SK-N-SH treated with all-trans-retinoic acid at 6 μM for 48 hours (cell line): ENCODE measurements at regions not wholly inside any gene's neighbourhood (a gene's known extent, or its start where the extent isn't known, plus 50 kb on each side); places are given as distances from the start of the nearest gene placed in this dataset.

Experiments
- ATAC-seq: fragments of 200-7000 bp; cut with Tn5 transposase; 3 replicates; pipeline ENCODE4 v1.9.1; 2020; ENCODE audit warnings: mild to moderate bottlenecking, moderate library complexity
- ARNTL ChIP-seq: fragments of 450-650 bp; formaldehyde crosslinking; IDR thresholded peaks from 2 replicates; pipeline ENCODE4 v1.5.0; 2020; ENCODE audit warnings: low read depth, mild to moderate bottlenecking, moderate library complexity, borderline replicate concordance
- BACH2 ChIP-seq: fragments of 250-450 bp; sonication (Bioruptor Pico); IDR thresholded peaks from 2 replicates; pipeline ENCODE4 v1.9.0; 2021; ENCODE audit warnings: mild to moderate bottlenecking, borderline replicate concordance
- CREB5 ChIP-seq: fragments of 250-450 bp; sonication (Bioruptor Pico); IDR thresholded peaks from 2 replicates; pipeline ENCODE4 v1.5.1; 2020; ENCODE audit warnings: low read depth, mild to moderate bottlenecking, moderate library complexity
- CSDC2 ChIP-seq: fragments of 250-450 bp; sonication (Bioruptor Pico); IDR thresholded peaks from 2 replicates; pipeline ENCODE4 v1.5.0; 2020; ENCODE audit warnings: mild to moderate bottlenecking, moderate library complexity
- CSRNP3 ChIP-seq: fragments of 250-450 bp; sonication (Bioruptor Pico); IDR thresholded peaks from 2 replicates; pipeline ENCODE4 v1.5.1; 2021; ENCODE audit warnings: mild to moderate bottlenecking, moderate library complexity
- ESRRG ChIP-seq: fragments of 250-450 bp; sonication (Bioruptor Pico); IDR thresholded peaks from 2 replicates; pipeline ENCODE4 v1.6.1; 2021; ENCODE audit warnings: mild to moderate bottlenecking
- GLIS3 ChIP-seq: fragments of 250-450 bp; sonication (Bioruptor Pico); IDR thresholded peaks from 2 replicates; pipeline ENCODE4 v1.5.0; 2020; ENCODE audit warnings: mild to moderate bottlenecking, moderate library complexity
- ISL1 ChIP-seq: fragments of 250-450 bp; sonication (Bioruptor Pico); IDR thresholded peaks from 2 replicates; pipeline ENCODE4 v2.1.2; 2022; ENCODE audit warnings: mild to moderate bottlenecking, moderate library complexity
- OSR1 ChIP-seq: fragments of 250-450 bp; sonication (Bioruptor Pico); IDR thresholded peaks from 2 replicates; pipeline ENCODE4 v1.8.0; 2022; ENCODE audit warnings: moderate library complexity, mild to moderate bottlenecking, inconsistent platforms
- PATZ1 ChIP-seq: fragments of 250-450 bp; sonication (Bioruptor Pico); IDR thresholded peaks from 2 replicates; pipeline ENCODE4 v1.8.0; 2020; ENCODE audit warnings: mild to moderate bottlenecking, moderate library complexity, borderline replicate concordance
- POU6F1 ChIP-seq: fragments of 250-450 bp; sonication (Bioruptor Pico); IDR thresholded peaks from 2 replicates; pipeline ENCODE4 v1.8.0; 2021; ENCODE audit warnings: low read depth, mild to moderate bottlenecking, moderate library complexity, borderline replicate concordance
- PPARA ChIP-seq: fragments of 250-450 bp; sonication (Bioruptor Pico); IDR thresholded peaks from 2 replicates; pipeline ENCODE4 v1.5.0; 2020; ENCODE audit warnings: mild to moderate bottlenecking, borderline replicate concordance
- RARB ChIP-seq: fragments of 250-450 bp; sonication (Bioruptor Pico); IDR thresholded peaks from 2 replicates; pipeline ENCODE4 v1.8.0; 2021; ENCODE audit warnings: mild to moderate bottlenecking, moderate library complexity
- SNAI2 ChIP-seq: fragments of 250-450 bp; sonication (Bioruptor Pico); IDR thresholded peaks from 2 replicates; pipeline ENCODE4 v1.5.0; 2020; ENCODE audit warnings: mild to moderate bottlenecking, moderate library complexity
- TCF4 ChIP-seq: fragments of 250-450 bp; sonication (Bioruptor Pico); IDR thresholded peaks from 2 replicates; pipeline ENCODE4 v1.8.0; 2021; ENCODE audit warnings: mild to moderate bottlenecking, moderate library complexity, borderline replicate concordance
- TOX ChIP-seq: fragments of 250-450 bp; sonication (Bioruptor Pico); IDR thresholded peaks from 2 replicates; pipeline ENCODE4 v1.8.0; 2021; ENCODE audit warnings: mild to moderate bottlenecking, moderate library complexity, borderline replicate concordance
- TSHZ2 ChIP-seq: fragments of 250-450 bp; sonication (Bioruptor Pico); IDR thresholded peaks from 2 replicates; pipeline ENCODE4 v1.5.0; 2020; ENCODE audit warnings: mild to moderate bottlenecking, moderate library complexity
- ZC3H10 ChIP-seq: fragments of 250-450 bp; sonication (Bioruptor Pico); IDR thresholded peaks from 2 replicates; pipeline ENCODE4 v1.5.1; 2021; ENCODE audit warnings: mild to moderate bottlenecking, moderate library complexity
- ZFP3 ChIP-seq: fragments of 250-450 bp; sonication (Bioruptor Pico); IDR thresholded peaks from 2 replicates; pipeline ENCODE4 v1.5.0; 2020; ENCODE audit warnings: mild to moderate bottlenecking, moderate library complexity
- ZFP30 ChIP-seq: fragments of 450-650 bp; formaldehyde crosslinking; IDR thresholded peaks from 2 replicates; pipeline ENCODE4 v1.5.0; 2022; ENCODE audit warnings: mild to moderate bottlenecking, moderate library complexity
- ZNF565 ChIP-seq: fragments of 450-650 bp; formaldehyde crosslinking; conservative IDR thresholded peaks from 2 replicates; pipeline ENCODE4 v1.5.0; 2020; ENCODE audit warnings: low read depth, mild to moderate bottlenecking, moderate library complexity
- ZNF70 ChIP-seq: fragments of 450-650 bp; formaldehyde crosslinking; IDR thresholded peaks from 2 replicates; pipeline ENCODE4 v1.5.0; 2020; ENCODE audit warnings: mild to moderate bottlenecking, moderate library complexity
- ZNF8 ChIP-seq: fragments of 450-650 bp; formaldehyde crosslinking; IDR thresholded peaks from 2 replicates; pipeline ENCODE4 v1.5.0; 2020; ENCODE audit warnings: mild to moderate bottlenecking, moderate library complexity

GRCh38 chr9:2385746-2386145, 235.8 kb upstream of the VLDLR start:
- TF ChIP-seq ARNTL (no peak), SNAI2 (no peak), OSR1 (no peak), RARB (CRISPR knock-in tag) (no peak)
- ATAC-seq: no peak

- ATAC-seq: no peak
- TF ChIP-seq RARB (CRISPR knock-in tag): no peak
- TF ChIP-seq ZFP3 (CRISPR knock-in tag): no peak
- TF ChIP-seq BACH2: no peak
- no peak for TF ChIP-seq CSDC2 (CRISPR knock-in tag)
- TF ChIP-seq ZNF8 (CRISPR knock-in tag): no peak
- no peak for TF ChIP-seq CSRNP3
- TF ChIP-seq CREB5 (CRISPR knock-in tag): no peak
- no peak for TF ChIP-seq TOX (CRISPR knock-in tag)
- no peak for TF ChIP-seq PPARA (CRISPR knock-in tag)
- TF ChIP-seq ZFP30 (CRISPR knock-in tag): no peak
- no peak for TF ChIP-seq ARNTL
- no peak for TF ChIP-seq ISL1
- no peak for TF ChIP-seq SNAI2
- no peak for TF ChIP-seq TCF4 (CRISPR knock-in tag)
Observed at GRCh38 chr9:2386566-2386965, 235.0 kb upstream of the VLDLR start.

- ATAC-seq: no peak
Observed at GRCh38 chr9:2387166-2387565, 234.4 kb upstream of the VLDLR start.

GRCh38 chr9:2389404-2389803, 232.2 kb upstream of the VLDLR start:
- no peak for ATAC-seq
- TF ChIP-seq CSDC2 (CRISPR knock-in tag): no peak
- TF ChIP-seq ZNF8 (CRISPR knock-in tag): no peak
- no peak for TF ChIP-seq SNAI2
- no peak for TF ChIP-seq OSR1
- no peak for TF ChIP-seq ESRRG
- TF ChIP-seq RARB (CRISPR knock-in tag): no peak
- no peak for TF ChIP-seq PPARA (CRISPR knock-in tag)
- TF ChIP-seq TOX (CRISPR knock-in tag): no peak
- TF ChIP-seq TSHZ2 (CRISPR knock-in tag): no peak
- no peak for TF ChIP-seq POU6F1
- TF ChIP-seq ARNTL: no peak
- TF ChIP-seq CSRNP3: no peak
- no peak for TF ChIP-seq ZNF70 (CRISPR knock-in tag)
- no peak for TF ChIP-seq ZC3H10 (CRISPR knock-in tag)
- no peak for TF ChIP-seq ISL1
- TF ChIP-seq ZNF565: no peak
- TF ChIP-seq BACH2: no peak
- TF ChIP-seq TCF4 (CRISPR knock-in tag): no peak
- TF ChIP-seq GLIS3 (CRISPR knock-in tag): no peak

More at GRCh38 chr9:2387166-2387565, 234.4 kb upstream of the VLDLR start:
- TF ChIP-seq PATZ1: no peak
- TF ChIP-seq ISL1: no peak
- no peak for TF ChIP-seq SNAI2
- no peak for TF ChIP-seq GLIS3 (CRISPR knock-in tag)
- TF ChIP-seq ZFP30 (CRISPR knock-in tag): no peak
- TF ChIP-seq BACH2: no peak
- TF ChIP-seq, all 23 proteins: peak for 0
